ENCODE measurements at regions not wholly inside any gene's neighbourhood (a gene's known extent, or its start where the extent isn't known, plus 50 kb on each side); places are given as distances from the start of the nearest gene placed in this dataset.

GRCh38 chr12:63498239-63498638 lies 170.1 kb downstream of the DPY19L2 start:
- Mint-ChIP-seq H3K27me3 (peaks cover 8% of the 10 kb centered on the region), H3K4me3 (no peak overlapping the region), H3K4me1 (no peaks in the 10 kb centered on the region), H3K9me3 (ENCODE audit: insufficient read depth) (peaks cover 4% of the 10 kb centered on the region), H3K27ac (no peak overlapping the region)
- Histone ChIP-seq H3K4me3 (ENCODE audit: control extremely low read depth in 1 of 5, extremely low read depth in 1 of 5, insufficient read depth in 1 of 5, low read depth in 2 of 5, low read length in 4 of 5) (no peak overlapping the region), H3K4me1 (ENCODE audit: control insufficient read depth in 2 of 2, insufficient read depth in 2 of 2, low read length in 2 of 2) (no peaks in the 10 kb centered on the region), H3K36me3 (replicated peaks in 1 of 2; ENCODE audit: control extremely low read depth in 1 of 2, control insufficient read depth in 1 of 2, extremely low read depth in 1 of 2, insufficient read depth in 2 of 2, low read length in 1 of 2) (no peaks in the 10 kb centered on the region), H3K27me3 (replicated peaks in 1 of 4; ENCODE audit: control extremely low read depth in 1 of 4, control insufficient read depth in 3 of 4, insufficient read depth in 4 of 4, low read length in 3 of 4) (no peaks in the 10 kb centered on the region), H3K9me3 (ENCODE audit: control extremely low read depth in 1 of 3, control insufficient read depth in 2 of 3, insufficient read depth in 1 of 3, low read length in 2 of 3) (peaks cover 0 to 10% (median 0%) of the 10 kb centered on the region in 3 donors), H3K79me2 (ENCODE audit: control insufficient read depth, insufficient read depth, low read length) (no peaks in the 10 kb centered on the region), H2AFZ (ENCODE audit: insufficient read depth, low read depth, low read length, poor library complexity, severe bottlenecking) (no peak overlapping the region), H4K20me1 (ENCODE audit: control insufficient read depth, insufficient read depth, low read length, poor library complexity, severe bottlenecking) (no peaks in the 10 kb centered on the region), H3K27ac (ENCODE audit: low read length in 2 of 2) (no peak overlapping the region), H3K9ac (ENCODE audit: low read length) (no peak overlapping the region), H3K4me2 (replicated peaks; ENCODE audit: low read depth, low read length, poor library complexity, severe bottlenecking) (no peak overlapping the region)
- ChIA-PET POLR2A (no interaction called here), CTCF (no interaction called here)
- no peak for ATAC-seq (ENCODE audit: low read depth)
- DNase-seq: no peak
- no peak for TF ChIP-seq EZH2 (IDR thresholded peaks at IDR 0.05; ENCODE audit: borderline replicate concordance, insufficient read depth, low read depth, low read length, poor library complexity, severe bottlenecking)
- TF ChIP-seq CTCF (IDR thresholded peaks at IDR 0.05): no peak
- intact Hi-C loops (cut with micrococcal nuclease): no loop called here

- WGBS (ENCODE audit: insufficient coverage): no CpG with 5 or more reads among the region's 2 CpGs
- ATAC-seq (ENCODE audit: low read depth) (no peak), DNase-seq (no peak)
- intact Hi-C loops (cut with micrococcal nuclease): no loop called here
- no peaks in the 10 kb centered on the region for H3K27me3 ChIP-seq (replicated peaks in 1 of 4; ENCODE audit: control extremely low read depth in 1 of 4, control insufficient read depth in 3 of 4, insufficient read depth in 4 of 4, low read length in 3 of 4)
- H3K9ac ChIP-seq (ENCODE audit: low read length): no peak overlapping the region
- peaks cover 4% of the 10 kb centered on the region for H3K9me3 Mint-ChIP-seq (ENCODE audit: insufficient read depth)
- ChIA-PET POLR2A (no interaction called here), CTCF (no interaction called here)
- H3K4me3 ChIP-seq (ENCODE audit: control extremely low read depth in 1 of 5, extremely low read depth in 1 of 5, insufficient read depth in 1 of 5, low read depth in 2 of 5, low read length in 4 of 5): no peak overlapping the region
- H3K36me3 ChIP-seq (replicated peaks in 1 of 2; ENCODE audit: control extremely low read depth in 1 of 2, control insufficient read depth in 1 of 2, extremely low read depth in 1 of 2, insufficient read depth in 2 of 2, low read length in 1 of 2): no peaks in the 10 kb centered on the region
- no peaks in the 10 kb centered on the region for H3K4me1 ChIP-seq (ENCODE audit: control insufficient read depth in 2 of 2, insufficient read depth in 2 of 2, low read length in 2 of 2)
- no peaks in the 10 kb centered on the region for H4K20me1 ChIP-seq (ENCODE audit: control insufficient read depth, insufficient read depth, low read length, poor library complexity, severe bottlenecking)
- H3K4me1 Mint-ChIP-seq: no peaks in the 10 kb centered on the region
- peaks cover 0 to 10% (median 0%) of the 10 kb centered on the region in 3 donors for H3K9me3 ChIP-seq (ENCODE audit: control extremely low read depth in 1 of 3, control insufficient read depth in 2 of 3, insufficient read depth in 1 of 3, low read length in 2 of 3)
- no peak for TF ChIP-seq EZH2 (IDR thresholded peaks at IDR 0.05; ENCODE audit: borderline replicate concordance, insufficient read depth, low read depth, low read length, poor library complexity, severe bottlenecking)
- no peak overlapping the region for H2AFZ ChIP-seq (ENCODE audit: insufficient read depth, low read depth, low read length, poor library complexity, severe bottlenecking)
- H3K4me2 ChIP-seq (replicated peaks; ENCODE audit: low read depth, low read length, poor library complexity, severe bottlenecking): no peak overlapping the region
- H3K79me2 ChIP-seq (ENCODE audit: control insufficient read depth, insufficient read depth, low read length): no peaks in the 10 kb centered on the region
- H3K4me3 Mint-ChIP-seq: no peak overlapping the region
- H3K27ac ChIP-seq (ENCODE audit: low read length in 2 of 2): no peak overlapping the region
- peaks cover 8% of the 10 kb centered on the region for H3K27me3 Mint-ChIP-seq
- no peak overlapping the region for H3K27ac Mint-ChIP-seq
Measured at GRCh38 chr12:63496654-63497053, 171.6 kb downstream of the DPY19L2 start.

Data from B cell (primary cell).